GM18511 (cell line): ENCODE measurements at regions not wholly inside any gene's neighbourhood (a gene's known extent, or its start where the extent isn't known, plus 50 kb on each side); places are given as distances from the start of the nearest gene placed in this dataset.
"Not testable (repeated sequence)": the region's sequence is repeated elsewhere in the genome, so short reads cannot be mapped to it uniquely, and the experiment has no call there.

Experiments used
- ATAC-seq: cut with Tn5 transposase; IDR thresholded peaks from one replicate; pipeline ENCODE4 v1.9.1; 2021; ENCODE audit warnings: mild to moderate bottlenecking, moderate library complexity; ENCODE audit not compliant: unreplicated experiment

- ATAC-seq: no peak
Measured at GRCh38 chr12:65673156-65673690, 151.1 kb upstream of the HMGA2 start.

GRCh38 chr12:65673732-65674131, 150.6 kb upstream of the HMGA2 start:
- no peak for ATAC-seq

GRCh38 chr12:65675141-65675621, 149.1 kb upstream of the HMGA2 start:
- ATAC-seq: no peak

- not testable (repeated sequence) for ATAC-seq
Measured at GRCh38 chr12:65678172-65678571, 146.1 kb upstream of the HMGA2 start.

GRCh38 chr12:65681226-65681625, 143.1 kb upstream of the HMGA2 start:
- no peak for ATAC-seq

- ATAC-seq: no peak
Measured at GRCh38 chr12:65682112-65682511, 142.2 kb upstream of the HMGA2 start.

- no peak for ATAC-seq
Measured at GRCh38 chr12:65684906-65685305, 139.4 kb upstream of the HMGA2 start.

- ATAC-seq: no peak
Measured at GRCh38 chr12:65685514-65685913, 138.8 kb upstream of the HMGA2 start.

GRCh38 chr12:65689508-65689907, 134.8 kb upstream of the HMGA2 start:
- ATAC-seq: no peak

- no peak for ATAC-seq
Measured at GRCh38 chr12:65690477-65690876, 133.8 kb upstream of the HMGA2 start.

GRCh38 chr12:65694130-65694529, 130.2 kb upstream of the HMGA2 start:
- ATAC-seq: no peak

GRCh38 chr12:65695113-65695865, 129.0 kb upstream of the HMGA2 start:
- ATAC-seq: no peak

GRCh38 chr12:65696227-65696626, 128.1 kb upstream of the HMGA2 start:
- ATAC-seq: no peak

- no peak for ATAC-seq
Measured at GRCh38 chr12:65699251-65699650, 125.0 kb upstream of the HMGA2 start.

- ATAC-seq: no peak
Measured at GRCh38 chr12:65703176-65703575, 121.1 kb upstream of the HMGA2 start.

- ATAC-seq: no peak
Measured at GRCh38 chr12:65705380-65705876, 118.9 kb upstream of the HMGA2 start.

- ATAC-seq: no peak
Measured at GRCh38 chr12:65707051-65707450, 117.2 kb upstream of the HMGA2 start.

- no peak for ATAC-seq
Measured at GRCh38 chr12:65712260-65713004, 111.9 kb upstream of the HMGA2 start.

- ATAC-seq: no peak
Measured at GRCh38 chr12:65715961-65716360, 108.3 kb upstream of the HMGA2 start.

GRCh38 chr12:65720136-65721130, 103.8 kb upstream of the HMGA2 start:
- ATAC-seq: no peak
